HEK293 (cell line): ENCODE measurements at regions not wholly inside any gene's neighbourhood (a gene's known extent, or its start where the extent isn't known, plus 50 kb on each side); places are given as distances from the start of the nearest gene placed in this dataset.

Source experiments
- CTCF ChIA-PET: fragments of 350-600 bp; formaldehyde crosslinking; extraction: SDS; loops from one replicate; lab custom pipeline; 2021; ENCODE audit warnings: antibody characterized with exemption; lab: Yijun Ruan, JAX
- POLR2A ChIA-PET: fragments of 300-600 bp; formaldehyde crosslinking; extraction: SDS; loops from one replicate; lab custom pipeline; 2020; ENCODE audit warnings: antibody characterized with exemption, inconsistent platforms; lab: Yijun Ruan, JAX
- H3K27ac ChIP-seq: fragments of 200-500 bp; sonication (Bioruptor generic); 2 replicates; pipeline ENCODE4 v1.5.1; 2014; ENCODE audit warnings: low read depth, low read length, control low read depth, inconsistent platforms; ENCODE audit errors: extremely low read depth
- H3K36me3 ChIP-seq, 2 experiments: fragments of 200-500 bp in 1 of 2; sonication (Bioruptor generic) in 1 of 2; 1 replicate in 1 of 2; 2 replicates in 1 of 2; pipeline ENCODE4 v1.5.1; 2014 to 2017; ENCODE audit warnings: inconsistent platforms in 2 of 2, low read length in 2 of 2; ENCODE audit not compliant: control insufficient read depth in 2 of 2, insufficient read depth in 1 of 2
- H3K4me1 ChIP-seq: fragments of 200-500 bp; sonication (Bioruptor generic); 2 replicates; pipeline ENCODE4 v1.5.1; 2014; ENCODE audit warnings: mild to moderate bottlenecking, low read length, inconsistent platforms; ENCODE audit not compliant: control insufficient read depth, insufficient read depth
- H3K4me3 ChIP-seq: 2 replicates; pipeline ENCODE4 v1.5.1; 2011; ENCODE audit warnings: low read depth, mild to moderate bottlenecking, control low read depth, low read length, moderate library complexity
- H3K9me3 ChIP-seq: fragments of 200-500 bp; sonication (Bioruptor generic); 2 replicates; pipeline ENCODE4 v1.5.1; 2014; ENCODE audit warnings: low read depth, low read length, inconsistent platforms; ENCODE audit not compliant: control insufficient read depth, insufficient read depth
- BCL11A ChIP-seq: fragments of 450-650 bp; formaldehyde crosslinking; IDR thresholded peaks from 2 replicates; pipeline ENCODE4 v1.5.1; 2016; ENCODE audit warnings: low read depth, missing biosample characterization, missing genetic modification characterization
- BCL11B ChIP-seq: fragments of 450-650 bp; formaldehyde crosslinking; IDR thresholded peaks from 2 replicates; pipeline ENCODE4 v1.5.1; 2016; ENCODE audit warnings: low read depth, missing biosample characterization, missing genetic modification characterization
- FEZF1 ChIP-seq: fragments of 450-650 bp; formaldehyde crosslinking; IDR thresholded peaks from 2 replicates; pipeline ENCODE4 v1.5.1; 2016; ENCODE audit warnings: missing biosample characterization, missing genetic modification characterization
- GLI2 ChIP-seq: fragments of 450-650 bp; formaldehyde crosslinking; IDR thresholded peaks from 2 replicates; pipeline ENCODE4; 2017; ENCODE audit warnings: missing biosample characterization, missing genetic modification characterization, low read depth, borderline replicate concordance
- GLIS2 ChIP-seq: fragments of 450-650 bp; formaldehyde crosslinking; IDR thresholded peaks from 2 replicates; pipeline ENCODE4 v1.5.1; 2016; ENCODE audit warnings: missing biosample characterization, missing genetic modification characterization
- HOXA7 ChIP-seq: sonication (generic); formaldehyde crosslinking; IDR thresholded peaks from 2 replicates; pipeline ENCODE4 v1.8.1; 2022; ENCODE audit warnings: missing genetic modification reagents, borderline replicate concordance
- REPIN1 ChIP-seq: fragments of 450-650 bp; formaldehyde crosslinking; IDR thresholded peaks from 2 replicates; pipeline ENCODE4 v1.5.1; 2017; ENCODE audit warnings: missing biosample characterization, missing genetic modification characterization, low read depth
- SALL2 ChIP-seq: fragments of 450-650 bp; formaldehyde crosslinking; IDR thresholded peaks from 2 replicates; pipeline ENCODE4 v1.5.0; 2017; ENCODE audit warnings: missing biosample characterization, mild to moderate bottlenecking, missing genetic modification characterization, borderline replicate concordance
- TCF7L2 ChIP-seq: IDR thresholded peaks from 2 replicates; pipeline ENCODE4 v1.6.1; 2011; ENCODE audit warnings: low read depth, mild to moderate bottlenecking, inconsistent platforms, low read length, moderate library complexity, borderline replicate concordance
- ZBTB10 ChIP-seq: fragments of 450-650 bp; formaldehyde crosslinking; IDR thresholded peaks from 2 replicates; pipeline ENCODE4 v1.5.1; 2016; ENCODE audit warnings: missing biosample characterization, missing genetic modification characterization
- ZBTB48 ChIP-seq: fragments of 450-650 bp; formaldehyde crosslinking; IDR thresholded peaks from 2 replicates; pipeline ENCODE4 v1.5.1; 2016; ENCODE audit warnings: missing biosample characterization, missing genetic modification characterization
- ZIC2 ChIP-seq: fragments of 450-650 bp; formaldehyde crosslinking; IDR thresholded peaks from 2 replicates; pipeline ENCODE4 v1.5.1; 2016; ENCODE audit warnings: missing biosample characterization, missing genetic modification characterization
- ZNF184 ChIP-seq: fragments of 450-650 bp; IDR thresholded peaks from 2 replicates; pipeline ENCODE4 v1.5.1; 2018; ENCODE audit warnings: missing biosample characterization, mild to moderate bottlenecking, missing genetic modification characterization
- ZNF266 ChIP-seq: fragments of 450-650 bp; formaldehyde crosslinking; IDR thresholded peaks from 2 replicates; pipeline ENCODE4 v1.5.1; 2016; ENCODE audit warnings: missing biosample characterization, missing genetic modification characterization, low read depth
- ZNF274 ChIP-seq, 2 experiments: fragments of 200-500 bp in 1 of 2; fragments of 450-650 bp in 1 of 2; sonication (Bioruptor generic) in 1 of 2; formaldehyde crosslinking in 1 of 2; IDR thresholded peaks; 2 replicates each; pipeline versions ENCODE4 v1.5.1 to v1.6.1; 2014 to 2016; ENCODE audit warnings: borderline replicate concordance in 1 of 2, inconsistent platforms in 1 of 2, low read length in 1 of 2, missing biosample characterization in 1 of 2, missing genetic modification characterization in 1 of 2
- ZNF530 ChIP-seq: fragments of 450-650 bp; formaldehyde crosslinking; IDR thresholded peaks from 2 replicates; pipeline ENCODE4 v1.5.1; 2016; ENCODE audit warnings: low read depth, missing biosample characterization, missing genetic modification characterization
- ZNF548 ChIP-seq: fragments of 450-650 bp; formaldehyde crosslinking; IDR thresholded peaks from 2 replicates; pipeline ENCODE4 v1.5.1; 2016; ENCODE audit warnings: missing biosample characterization, missing genetic modification characterization
- ZNF629 ChIP-seq: fragments of 450-650 bp; formaldehyde crosslinking; IDR thresholded peaks from 2 replicates; pipeline ENCODE4 v1.5.1; 2017; ENCODE audit warnings: missing biosample characterization, missing genetic modification characterization
- ZNF701 ChIP-seq: fragments of 450-650 bp; formaldehyde crosslinking; IDR thresholded peaks from 2 replicates; pipeline ENCODE4 v1.5.1; 2016; ENCODE audit warnings: missing biosample characterization, missing genetic modification characterization
- ZNF791 ChIP-seq: fragments of 450-650 bp; formaldehyde crosslinking; IDR thresholded peaks from 2 replicates; pipeline ENCODE4 v1.5.1; 2016; ENCODE audit warnings: missing biosample characterization, missing genetic modification characterization
- TF ChIP-seq, protein P1 (sequence below): fragments of 450-650 bp; formaldehyde crosslinking; IDR thresholded peaks from 2 replicates; pipeline ENCODE4; 2016; ENCODE audit warnings: missing biosample characterization, missing genetic modification characterization
- TF ChIP-seq, protein P2 (sequence below): sonication (generic); formaldehyde crosslinking; IDR thresholded peaks from 2 replicates; pipeline ENCODE4 v1.8.1; 2022; ENCODE audit warnings: mild to moderate bottlenecking, moderate library complexity, missing genetic modification reagents
- TF ChIP-seq, protein P3 (sequence below): fragments of 450-650 bp; formaldehyde crosslinking; optimal IDR thresholded peaks from 2 replicates; pipeline ENCODE3; 2016; ENCODE audit warnings: missing biosample characterization, mild to moderate bottlenecking, missing genetic modification characterization

- ChIA-PET POLR2A (no interaction called here), CTCF (interaction anchor here (0.7 kb wide), 1 partner anchor 294 kb away, joined by 3 read pairs; no protein-coding TSS in a partner anchor)
- Histone ChIP-seq H3K36me3 (no peaks in the 10 kb centered on the region), H3K4me3 (no peak overlapping the region), H3K9me3 (no peaks in the 10 kb centered on the region), H3K27ac (no peak overlapping the region), H3K4me1 (no peaks in the 10 kb centered on the region)
- TF ChIP-seq GLI2 (tag by site-specific recombination) (no peak), ZNF184 (tag by site-specific recombination) (no peak), ZBTB10 (tag by site-specific recombination) (no peak)
- TF ChIP-seq, protein P1, sequence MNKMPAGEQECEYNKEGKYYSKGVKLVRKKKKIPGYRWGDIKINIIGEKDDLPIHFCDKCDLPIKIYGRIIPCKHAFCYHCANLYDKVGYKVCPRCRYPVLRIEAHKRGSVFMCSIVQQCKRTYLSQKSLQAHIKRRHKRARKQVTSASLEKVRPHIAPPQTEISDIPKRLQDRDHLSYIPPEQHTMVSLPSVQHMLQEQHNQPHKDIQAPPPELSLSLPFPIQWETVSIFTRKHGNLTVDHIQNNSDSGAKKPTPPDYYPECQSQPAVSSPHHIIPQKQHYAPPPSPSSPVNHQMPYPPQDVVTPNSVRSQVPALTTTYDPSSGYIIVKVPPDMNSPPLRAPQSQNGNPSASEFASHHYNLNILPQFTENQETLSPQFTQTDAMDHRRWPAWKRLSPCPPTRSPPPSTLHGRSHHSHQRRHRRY (tag by site-specific recombination) = no peak
Observed at GRCh38 chr6:91664327-91664959, 1077.6 kb upstream of the MAP3K7 start.

- TF ChIP-seq GLIS2 (no peak), ZNF530 (tag by site-specific recombination) (no peak), ZNF266 (tag by site-specific recombination) (no peak), ZNF548 (tag by site-specific recombination) (no peak), ZNF274 (IDR thresholded peaks at IDR 0.05; ENCODE audit: low read length) (no peak), ZNF274 (tag by site-specific recombination; IDR thresholded peaks at IDR 0.05; ENCODE audit: borderline replicate concordance) (no peak), SALL2 (tag by site-specific recombination) (no peak), REPIN1 (tag by site-specific recombination) (no peak), HOXA7 (CRISPR knock-in tag) (no peak), BCL11A (tag by site-specific recombination) (no peak), BCL11B (tag by site-specific recombination) (no peak), ZNF629 (no peak), ZNF701 (tag by site-specific recombination) (no peak), ZBTB48 (tag by site-specific recombination) (no peak), ZIC2 (tag by site-specific recombination) (no peak), FEZF1 (tag by site-specific recombination) (no peak), ZNF791 (tag by site-specific recombination) (no peak), TCF7L2 (no peak)
- TF ChIP-seq, protein P2, sequence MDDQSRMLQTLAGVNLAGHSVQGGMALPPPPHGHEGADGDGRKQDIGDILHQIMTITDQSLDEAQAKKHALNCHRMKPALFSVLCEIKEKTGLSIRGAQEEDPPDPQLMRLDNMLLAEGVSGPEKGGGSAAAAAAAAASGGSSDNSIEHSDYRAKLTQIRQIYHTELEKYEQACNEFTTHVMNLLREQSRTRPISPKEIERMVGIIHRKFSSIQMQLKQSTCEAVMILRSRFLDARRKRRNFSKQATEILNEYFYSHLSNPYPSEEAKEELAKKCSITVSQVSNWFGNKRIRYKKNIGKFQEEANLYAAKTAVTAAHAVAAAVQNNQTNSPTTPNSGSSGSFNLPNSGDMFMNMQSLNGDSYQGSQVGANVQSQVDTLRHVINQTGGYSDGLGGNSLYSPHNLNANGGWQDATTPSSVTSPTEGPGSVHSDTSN (CRISPR knock-in tag) = no peak
- TF ChIP-seq, protein P3, sequence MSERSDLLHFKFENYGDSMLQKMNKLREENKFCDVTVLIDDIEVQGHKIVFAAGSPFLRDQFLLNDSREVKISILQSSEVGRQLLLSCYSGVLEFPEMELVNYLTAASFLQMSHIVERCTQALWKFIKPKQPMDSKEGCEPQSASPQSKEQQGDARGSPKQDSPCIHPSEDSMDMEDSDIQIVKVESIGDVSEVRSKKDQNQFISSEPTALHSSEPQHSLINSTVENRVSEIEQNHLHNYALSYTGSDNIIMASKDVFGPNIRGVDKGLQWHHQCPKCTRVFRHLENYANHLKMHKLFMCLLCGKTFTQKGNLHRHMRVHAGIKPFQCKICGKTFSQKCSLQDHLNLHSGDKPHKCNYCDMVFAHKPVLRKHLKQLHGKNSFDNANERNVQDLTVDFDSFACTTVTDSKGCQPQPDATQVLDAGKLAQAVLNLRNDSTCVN (tag by site-specific recombination) = no peak
- TF ChIP-seq, all 188 proteins: peak for 0
- no peaks in the 10 kb centered on the region for H3K4me1 ChIP-seq
- CTCF ChIA-PET = no interaction called here
- POLR2A ChIA-PET = no interaction called here
- no peaks in the 10 kb centered on the region for H3K9me3 ChIP-seq
- no peaks in the 10 kb centered on the region for H3K36me3 ChIP-seq
- no peak overlapping the region for H3K27ac ChIP-seq
- H3K4me3 ChIP-seq = no peak overlapping the region
Observed at GRCh38 chr6:91660893-91661292, 1074.0 kb upstream of the MAP3K7 start.
